TTC549 (cell line): ENCODE measurements at regions not wholly inside any gene's neighbourhood (a gene's known extent, or its start where the extent isn't known, plus 50 kb on each side); places are given as distances from the start of the nearest gene placed in this dataset.

Source experiments
- FAIRE-seq: peaks from 2 replicates; lab custom pipeline; 2012; peaks lifted over from hg19 to GRCh38; lab: Jason Lieb, UNC

DNA sequence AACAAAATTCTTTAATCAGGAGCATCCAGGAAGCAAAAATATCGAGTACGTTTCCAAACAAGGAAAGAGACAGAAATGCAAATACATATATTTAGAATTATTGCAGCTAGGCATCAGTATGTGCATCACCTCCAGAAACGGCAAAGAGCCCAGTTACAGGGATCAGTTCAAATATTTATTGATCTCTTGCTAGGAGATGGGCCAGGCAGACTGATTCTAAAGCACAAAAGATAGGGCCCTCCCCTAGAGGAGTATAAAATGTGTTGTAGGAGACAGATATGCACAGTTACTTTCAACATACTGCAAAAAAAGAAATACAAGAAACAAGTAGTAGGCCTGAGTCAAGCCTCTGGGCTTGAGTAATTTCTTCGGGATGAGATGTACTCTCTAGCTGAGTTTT, 80.7 kb upstream of the NHSL1 start:
- FAIRE-seq, result no peak

GRCh38 chr6:138580801-138581200, 81.5 kb upstream of the NHSL1 start:
- no peak for FAIRE-seq

GRCh38 chr6:138582573-138582972, 83.3 kb upstream of the NHSL1 start:
- no peak for FAIRE-seq

DNA sequence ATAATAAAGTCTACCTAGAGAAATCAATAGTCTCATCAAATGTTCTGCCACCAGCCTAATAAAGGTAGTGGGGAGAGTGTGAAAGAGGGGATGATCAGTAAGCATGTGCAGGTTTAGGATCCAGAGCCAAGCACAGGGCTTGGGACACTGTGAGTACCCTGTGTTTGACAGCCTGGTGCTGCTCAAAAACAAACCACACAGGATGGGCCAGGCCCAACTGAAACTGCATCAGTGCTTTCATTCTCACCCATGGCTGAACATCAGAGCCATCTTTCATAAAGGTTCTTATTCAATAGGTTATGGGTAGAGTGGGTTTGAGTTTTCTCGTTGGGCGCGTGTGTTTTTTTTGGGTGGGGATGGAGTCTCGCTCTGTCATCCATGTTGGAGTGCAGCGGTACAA, 87.3 kb upstream of the NHSL1 start:
- FAIRE-seq, result no peak

DNA sequence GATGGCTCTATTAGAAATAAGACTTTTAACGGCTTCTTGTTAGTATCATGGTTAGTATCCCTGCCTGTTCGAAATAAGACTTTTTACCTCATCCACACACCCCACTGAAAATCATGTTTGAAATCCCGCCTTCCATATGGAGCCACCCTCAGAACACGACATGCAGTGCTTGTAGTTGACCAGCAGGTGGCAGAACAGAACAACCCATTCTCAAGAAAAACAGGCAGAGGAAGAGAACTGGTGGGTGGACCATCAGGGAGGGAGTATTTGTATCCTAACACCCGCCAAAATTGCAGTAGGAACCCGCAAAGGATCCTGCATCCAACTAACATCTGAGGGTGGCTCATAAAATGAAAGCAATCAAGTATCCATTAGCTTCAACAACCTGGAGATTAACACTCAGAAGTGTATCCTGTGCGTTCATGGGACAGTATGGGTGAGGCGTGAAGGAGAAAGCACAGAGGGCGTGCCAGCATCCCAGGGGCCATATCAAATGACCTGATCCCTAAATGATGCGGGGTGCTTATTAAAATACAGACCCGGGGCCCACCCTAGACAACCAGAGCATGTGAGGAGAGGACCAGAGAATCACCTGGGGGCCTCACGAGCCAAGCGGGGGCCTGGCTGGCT, 89.6 kb upstream of the NHSL1 start:
- no peak for FAIRE-seq

DNA sequence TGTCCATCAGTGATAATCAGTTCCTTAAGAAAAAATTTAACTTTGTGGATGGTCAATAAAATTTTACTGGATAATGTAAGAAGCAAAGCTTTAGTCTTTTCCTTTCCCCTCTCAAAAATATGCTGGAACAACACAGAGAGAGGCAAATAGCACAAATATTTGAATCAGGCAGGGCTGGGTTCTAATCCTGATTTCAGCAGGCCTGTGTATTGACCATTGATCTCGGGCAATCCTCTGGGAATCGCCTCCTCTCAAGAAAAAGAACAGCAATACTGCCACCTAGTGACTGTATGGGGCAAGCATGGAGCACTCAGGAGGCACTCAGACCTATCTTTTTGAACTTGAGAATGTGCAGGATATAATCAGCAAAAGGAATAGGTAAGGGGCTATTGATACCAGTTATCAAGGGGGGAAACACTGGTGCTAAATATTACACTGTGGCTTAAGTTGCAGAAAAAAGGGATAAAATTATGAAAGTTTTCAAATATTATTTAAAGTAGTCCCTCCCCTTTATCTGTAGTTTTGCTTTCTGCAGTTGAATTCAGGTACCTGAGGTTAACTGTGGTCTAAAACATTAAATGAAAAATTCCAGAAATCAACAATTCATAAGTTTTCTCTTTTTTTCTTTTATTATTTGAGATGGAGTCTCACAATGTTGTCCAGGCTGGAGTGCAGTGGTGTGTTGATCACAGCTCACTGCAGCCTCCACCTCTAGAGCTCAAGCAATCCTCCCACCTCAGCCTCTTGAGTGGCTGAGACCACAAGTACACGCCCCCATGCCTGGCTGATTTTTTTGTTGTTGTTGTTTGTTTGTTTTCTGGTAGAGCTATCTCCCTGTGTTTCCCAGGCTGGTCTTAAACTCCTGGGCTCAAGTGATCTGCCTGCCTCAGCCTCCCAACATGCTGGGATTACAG, 91.8 kb upstream of the NHSL1 start:
- peak; percentile 3 for FAIRE-seq

- no peak for FAIRE-seq
These were observed 93.4 kb upstream of the NHSL1 start for GRCh38 chr6:138592749-138593123.

DNA sequence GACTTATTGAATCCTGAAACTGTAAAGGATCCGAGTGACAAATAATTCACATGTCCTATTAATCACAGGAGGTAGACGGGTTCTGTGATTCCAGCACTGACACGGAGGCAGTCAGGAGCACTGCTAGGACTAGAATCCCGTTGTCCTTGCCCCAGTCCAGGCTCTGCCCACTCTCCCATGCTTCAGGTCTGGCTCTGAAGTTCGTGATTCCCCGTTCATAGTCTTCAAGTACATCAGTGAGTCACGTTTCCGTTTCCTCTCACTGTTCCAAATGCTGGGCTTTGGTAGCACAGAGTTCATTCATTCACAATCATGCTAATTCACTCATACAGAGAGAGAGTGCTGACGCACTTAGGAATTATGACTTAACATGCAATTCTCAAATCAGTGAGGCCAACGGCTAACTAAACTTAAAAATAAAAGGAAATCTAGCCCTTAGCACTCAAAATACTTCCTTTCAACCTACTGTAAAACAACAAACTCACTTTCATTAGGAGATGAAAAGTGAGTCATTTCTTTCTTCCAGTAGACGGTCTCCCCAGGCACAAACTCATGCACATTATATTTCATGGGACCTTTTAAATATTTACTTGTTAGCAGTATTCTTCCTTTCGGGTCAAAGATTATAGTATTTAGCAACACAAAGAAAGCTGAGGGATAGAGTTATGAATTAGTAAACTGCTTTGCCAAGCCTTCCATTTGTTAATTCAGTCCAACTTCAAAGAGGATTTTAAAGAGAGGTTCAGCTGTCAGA, 94.0 kb upstream of the NHSL1 start:
- no peak for FAIRE-seq

DNA sequence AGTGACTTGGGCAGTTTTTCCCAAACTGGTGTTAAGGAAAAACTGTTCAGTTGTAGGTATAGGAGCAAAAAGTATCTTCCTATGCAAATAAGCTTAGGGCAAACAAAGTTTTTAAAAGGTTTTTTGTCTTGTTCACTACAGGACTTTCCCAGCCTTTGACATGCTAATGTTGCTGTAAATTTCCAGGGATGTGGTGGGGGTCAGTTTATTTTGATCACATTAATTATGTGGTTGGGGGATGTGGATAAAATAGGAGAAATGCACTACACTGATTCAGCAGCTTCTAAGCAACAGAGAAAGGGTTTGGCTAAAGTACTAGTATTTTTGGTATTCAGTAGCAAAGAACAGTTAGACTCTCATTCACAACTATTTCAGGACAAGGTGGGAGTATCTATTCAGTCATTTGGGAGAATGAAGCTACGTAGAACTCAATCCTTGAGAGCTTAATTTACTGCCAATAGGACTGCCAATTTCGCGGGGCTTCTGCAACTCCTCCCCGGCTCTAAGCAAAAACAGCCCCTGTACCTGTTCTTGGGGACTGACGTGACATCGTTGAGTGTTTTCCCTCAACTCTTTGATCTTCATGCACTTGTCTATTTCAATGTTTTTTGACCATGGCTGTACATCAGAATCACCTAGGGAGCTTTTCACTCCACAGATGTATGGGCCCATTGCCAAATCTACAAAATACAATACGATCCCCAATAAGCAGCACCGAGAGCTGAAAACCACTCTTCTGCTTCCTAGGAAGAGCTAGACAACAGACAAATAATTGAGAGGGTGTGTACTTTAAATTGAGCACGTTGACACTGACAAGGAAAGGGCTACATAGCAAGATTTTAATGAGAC, 94.8 kb upstream of the NHSL1 start:
- FAIRE-seq, result no peak

DNA sequence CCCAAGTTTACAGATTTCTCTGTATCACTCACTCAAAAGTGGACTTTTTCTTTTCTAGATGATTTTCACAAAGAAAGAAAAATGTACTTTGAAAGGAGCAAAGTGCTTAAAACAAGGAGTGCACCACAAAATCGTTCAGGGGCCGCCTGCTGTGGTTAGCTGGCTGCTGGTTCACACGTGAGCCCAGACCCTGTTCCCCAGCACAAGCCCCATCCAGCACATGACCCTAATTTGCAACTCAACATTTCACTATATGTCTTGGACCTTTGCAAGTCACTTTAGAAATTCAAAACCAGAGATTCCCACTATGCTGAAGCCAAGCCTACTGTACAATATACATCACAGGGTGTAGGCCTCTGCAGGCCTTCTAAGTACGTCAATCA, 95.5 kb upstream of the NHSL1 start:
- no peak for FAIRE-seq

- no peak for FAIRE-seq
These were observed 96.8 kb upstream of the NHSL1 start for GRCh38 chr6:138596126-138596525.

DNA sequence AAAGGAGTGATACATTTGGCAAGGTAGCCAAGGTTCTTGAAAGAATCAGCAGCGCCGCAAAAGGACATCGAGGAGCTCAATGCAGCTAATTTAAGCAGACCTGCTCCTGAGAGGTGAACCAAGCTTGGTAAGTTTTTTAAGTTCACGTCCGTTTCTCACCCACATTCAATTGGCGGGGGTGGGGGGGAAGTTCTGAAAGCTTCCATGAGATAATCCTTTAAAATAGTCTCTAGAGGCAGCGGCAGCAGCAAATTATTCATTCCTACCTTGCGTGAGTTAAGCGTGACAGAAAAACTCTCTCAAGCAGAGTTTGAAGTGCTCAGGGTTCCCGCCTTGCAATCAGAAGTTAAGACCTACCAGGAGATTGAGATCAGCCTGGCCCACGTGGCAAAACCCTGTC, 97.3 kb upstream of the NHSL1 start:
- no peak for FAIRE-seq

- FAIRE-seq, result no peak
These were observed 98.0 kb upstream of the NHSL1 start for GRCh38 chr6:138597336-138597735.

DNA sequence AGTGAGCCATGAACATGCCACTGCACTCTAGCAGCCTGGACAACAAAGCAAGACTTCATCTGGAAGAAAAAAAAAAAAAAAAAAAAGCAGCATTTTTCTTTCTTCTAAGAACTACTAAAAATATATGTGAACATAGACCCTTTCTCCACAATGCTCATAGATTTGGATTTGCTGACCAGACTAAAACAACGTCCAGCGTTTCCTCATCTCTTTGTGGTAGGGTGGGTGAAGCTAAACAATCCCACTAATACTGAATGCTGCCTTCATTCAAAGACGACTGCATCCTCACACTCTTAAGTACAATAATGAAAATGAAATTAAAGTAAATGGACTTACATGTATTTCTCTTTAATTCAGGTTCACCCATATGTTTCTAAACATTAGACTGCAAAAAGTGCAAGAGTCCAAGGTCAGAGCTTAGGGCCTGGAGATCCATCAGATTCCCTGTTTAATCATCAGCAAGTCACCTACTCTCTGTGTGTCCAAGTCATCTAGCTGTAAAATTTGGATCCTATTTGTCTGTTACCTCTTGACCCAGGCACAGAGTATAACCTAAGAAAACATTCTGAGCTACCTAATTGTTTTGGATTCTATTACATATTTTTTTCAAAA, 99.4 kb upstream of the NHSL1 start:
- FAIRE-seq, result no peak

DNA sequence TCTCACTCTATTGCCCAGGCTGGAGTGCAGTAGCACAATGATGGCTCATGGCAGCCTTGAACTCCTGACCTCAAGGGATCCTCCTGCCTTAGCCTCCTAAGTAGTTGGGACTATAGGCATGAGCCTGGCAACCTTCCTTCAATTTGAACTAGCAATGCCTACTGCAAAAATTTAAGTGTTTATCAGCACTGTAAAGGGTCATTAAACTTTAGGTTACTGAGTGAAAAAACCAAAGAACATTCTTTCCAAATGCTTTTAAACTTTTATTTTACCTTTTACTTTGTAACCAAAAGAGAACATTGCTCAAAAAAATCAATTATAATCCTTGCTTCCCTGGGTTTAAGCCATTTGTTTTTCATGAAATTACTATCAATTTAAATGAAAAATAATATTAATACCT, 101.0 kb upstream of the NHSL1 start:
- FAIRE-seq, result no peak

DNA sequence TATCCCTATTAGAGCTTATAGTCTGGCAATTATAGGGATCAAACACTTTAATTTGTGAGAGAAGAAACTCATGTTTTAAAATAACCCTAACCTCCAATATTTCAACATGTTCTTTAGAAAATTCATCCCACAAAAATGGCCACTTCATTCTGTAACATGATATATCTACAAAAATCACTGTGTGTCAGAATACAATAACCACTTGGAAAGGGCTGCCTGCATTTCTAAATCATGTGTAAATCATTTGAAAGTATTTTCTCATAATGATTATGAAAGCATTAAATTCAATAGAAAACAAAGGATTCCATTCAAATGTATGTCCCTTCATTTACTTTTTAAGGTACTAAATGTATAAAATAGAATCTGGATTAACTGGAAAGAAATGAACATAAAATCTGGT, 101.4 kb upstream of the NHSL1 start:
- FAIRE-seq, result no peak

DNA sequence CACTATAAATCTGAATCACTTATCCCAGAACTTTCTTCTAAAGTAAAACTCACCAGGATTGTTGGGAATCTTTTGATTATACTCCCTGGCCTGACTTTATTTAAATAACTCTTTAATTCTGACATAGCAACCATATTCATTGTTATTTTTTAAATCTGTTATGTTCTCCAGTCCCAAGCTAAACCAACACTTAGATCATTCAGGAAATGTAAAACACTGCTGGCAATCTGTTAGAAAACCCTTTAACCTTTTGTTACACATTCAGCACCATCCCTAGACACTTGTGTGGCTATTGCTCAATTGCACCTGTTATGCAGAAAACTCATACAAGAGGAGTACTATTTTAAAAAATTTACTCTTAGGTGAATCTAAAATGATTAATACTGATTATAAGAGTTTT, 101.8 kb upstream of the NHSL1 start:
- FAIRE-seq, result no peak

GRCh38 chr6:138605958-138606357, 106.7 kb upstream of the NHSL1 start:
- no peak for FAIRE-seq

- no peak for FAIRE-seq
These were observed 108.5 kb upstream of the NHSL1 start for GRCh38 chr6:138607478-138608433.

- FAIRE-seq, result no peak
These were observed 109.6 kb upstream of the NHSL1 start for GRCh38 chr6:138608896-138609295.
